ENCODE measurements at regions not wholly inside any gene's neighbourhood (a gene's known extent, or its start where the extent isn't known, plus 50 kb on each side); places are given as distances from the start of the nearest gene placed in this dataset.

DNA sequence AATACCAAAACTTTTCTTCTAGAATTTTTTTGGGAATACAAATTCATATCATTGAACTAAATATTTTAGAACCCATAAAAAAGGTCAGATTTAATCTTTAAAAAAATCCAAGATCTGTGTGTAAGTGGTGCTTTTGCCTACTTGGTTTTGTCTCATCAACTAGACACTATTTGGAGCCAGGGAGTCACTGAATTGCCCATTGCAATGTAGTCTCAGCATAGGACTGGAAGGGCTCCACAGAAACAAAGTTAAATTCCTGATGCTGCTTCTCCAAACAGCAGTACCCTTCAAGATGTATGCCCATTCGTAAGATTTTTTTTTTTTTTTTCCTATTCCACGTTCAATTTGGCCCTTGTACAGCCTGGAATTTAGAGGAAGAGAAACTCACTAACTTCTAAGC, 208.0 kb upstream of the MPDZ start:
- no peak for DNase-seq (ENCODE audit: low spot score)

GRCh38 chr9:13487071-13487470, 207.6 kb upstream of the MPDZ start:
- no peak for DNase-seq (ENCODE audit: low spot score)

GRCh38 chr9:13485068-13485596, 205.6 kb upstream of the MPDZ start:
- no peak for DNase-seq (ENCODE audit: low spot score)

GRCh38 chr9:13484186-13484585, 204.7 kb upstream of the MPDZ start:
- DNase-seq (ENCODE audit: low spot score), result no peak

- DNase-seq (ENCODE audit: low spot score), result no peak
Measured at GRCh38 chr9:13481274-13481673, 201.8 kb upstream of the MPDZ start.

DNA sequence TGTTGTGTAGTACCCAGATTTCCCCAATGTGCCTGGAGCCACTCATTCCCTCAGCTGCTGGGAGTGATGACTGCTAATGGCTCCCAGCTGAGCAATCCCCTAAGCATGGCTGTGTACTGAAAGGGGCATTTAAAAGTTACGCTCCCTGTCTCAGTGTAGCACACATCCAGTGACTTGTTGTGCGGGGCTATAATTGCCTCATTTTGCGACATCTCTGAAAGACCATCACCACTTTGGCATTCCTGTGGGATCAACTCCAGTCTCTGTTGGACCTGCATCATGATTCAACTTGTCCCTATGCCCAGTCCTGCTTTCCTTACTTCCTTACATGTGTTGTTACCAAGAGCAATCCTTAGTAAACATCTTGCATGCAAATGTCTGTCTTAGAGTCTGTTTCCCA, 201.2 kb upstream of the MPDZ start:
- no peak for DNase-seq (ENCODE audit: low spot score)

GRCh38 chr9:13479096-13479495, 199.6 kb upstream of the MPDZ start:
- DNase-seq (ENCODE audit: low spot score), result no peak

DNA sequence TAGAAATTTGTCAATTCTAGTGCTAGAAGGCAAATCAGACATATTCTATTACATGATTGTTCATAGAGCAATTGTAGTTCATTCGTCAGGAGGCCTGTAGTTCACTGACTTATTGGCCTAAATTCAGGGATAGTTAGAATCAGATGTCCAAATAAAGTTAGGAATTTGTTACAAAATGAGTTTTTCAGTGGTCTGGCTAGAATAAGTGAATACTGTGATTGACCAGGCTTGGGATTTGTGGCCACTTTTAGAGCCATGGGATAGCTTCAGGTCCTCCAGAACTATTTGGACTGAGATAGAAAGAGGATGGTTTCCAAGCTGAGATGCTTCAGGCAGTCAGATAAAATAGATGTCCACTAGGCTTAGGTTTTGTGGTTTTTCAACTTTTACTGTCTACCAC, 199.1 kb upstream of the MPDZ start:
- no peak for DNase-seq (ENCODE audit: low spot score)

DNA sequence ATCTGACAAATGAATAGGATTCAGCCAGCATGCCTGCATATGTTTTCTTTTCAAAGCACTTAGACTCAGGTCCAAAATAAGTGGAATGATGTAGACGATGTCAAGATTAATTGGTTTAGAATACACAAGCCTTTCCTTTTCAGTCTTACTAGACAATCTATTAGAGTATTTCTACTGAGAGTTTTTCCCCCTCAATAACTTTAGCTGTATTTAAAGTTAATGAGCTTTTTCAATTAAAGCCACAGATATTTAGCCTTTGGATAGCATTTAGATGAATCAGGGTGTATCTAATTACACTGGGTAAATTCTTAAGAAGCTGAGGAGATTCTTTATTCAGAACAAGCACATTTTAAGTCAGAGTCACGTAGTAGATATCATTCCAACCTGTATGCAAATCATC, 198.7 kb upstream of the MPDZ start:
- no peak for DNase-seq (ENCODE audit: low spot score)

DNA sequence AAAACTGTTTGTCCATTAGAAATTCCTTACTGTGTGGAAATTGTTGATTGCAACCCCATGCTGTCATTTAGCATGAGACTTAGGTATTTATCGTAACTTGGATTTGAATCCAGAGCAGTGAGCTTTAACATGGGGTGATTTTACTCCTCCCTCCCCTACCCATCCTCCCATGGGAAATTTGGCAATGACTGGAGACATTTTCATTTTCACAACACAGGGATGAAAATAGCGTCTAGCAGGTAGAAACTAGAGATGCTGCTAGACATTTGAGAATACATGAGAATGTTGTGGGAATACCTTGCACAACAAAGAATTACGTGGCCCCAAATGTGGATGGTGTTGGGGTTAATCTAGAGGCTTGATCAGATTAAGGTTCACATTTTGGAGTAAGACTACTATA, 191.3 kb upstream of the MPDZ start:
- no peak for DNase-seq (ENCODE audit: low spot score)

DNA sequence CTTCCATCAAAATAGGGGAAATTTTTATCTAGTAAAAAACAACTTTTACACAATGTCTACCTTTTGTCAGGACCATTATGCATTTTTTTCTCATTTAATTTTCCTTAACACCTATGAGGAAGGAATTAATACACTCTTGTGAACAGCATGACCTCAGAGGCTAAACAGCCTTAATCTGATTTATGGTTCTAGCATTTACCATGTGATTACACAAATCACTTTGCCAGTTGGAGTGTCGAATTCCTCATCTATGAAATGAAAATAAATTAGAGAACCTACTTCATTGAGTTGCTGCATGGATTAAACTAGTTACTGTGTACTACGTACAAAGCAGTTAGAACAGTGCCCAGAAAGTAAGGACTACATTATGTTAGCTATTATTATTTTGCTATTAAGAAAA, 187.7 kb upstream of the MPDZ start:
- no peak for DNase-seq (ENCODE audit: low spot score)

DNA sequence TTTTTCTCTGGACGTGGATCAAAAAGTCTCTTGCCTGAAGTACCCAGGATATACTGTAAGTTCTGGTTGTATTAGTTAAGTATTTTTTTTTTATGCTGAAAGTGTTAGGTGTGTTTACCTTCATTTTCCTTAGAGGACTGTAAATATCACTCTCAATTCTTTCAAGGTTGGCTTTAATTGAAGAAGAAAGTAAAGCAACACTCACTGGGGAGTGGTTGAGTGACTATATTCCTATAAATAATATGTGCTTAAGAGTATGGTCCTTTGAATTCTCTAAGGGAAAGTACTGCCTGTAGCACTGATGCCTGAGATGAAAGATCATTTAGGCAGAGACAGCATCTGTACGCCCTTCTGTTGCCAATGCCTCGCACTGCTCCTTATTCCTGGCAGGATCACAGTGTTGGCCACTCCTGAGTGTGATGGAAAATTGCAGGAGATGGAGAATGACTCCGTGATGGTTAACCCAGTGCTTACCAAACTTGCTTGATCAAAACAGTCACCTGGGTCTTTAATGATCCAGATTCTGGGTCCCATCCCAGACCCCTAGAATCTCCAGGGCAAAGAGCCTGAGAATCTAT, 182.0 kb upstream of the MPDZ start:
- no peak for DNase-seq (ENCODE audit: low spot score)

DNA sequence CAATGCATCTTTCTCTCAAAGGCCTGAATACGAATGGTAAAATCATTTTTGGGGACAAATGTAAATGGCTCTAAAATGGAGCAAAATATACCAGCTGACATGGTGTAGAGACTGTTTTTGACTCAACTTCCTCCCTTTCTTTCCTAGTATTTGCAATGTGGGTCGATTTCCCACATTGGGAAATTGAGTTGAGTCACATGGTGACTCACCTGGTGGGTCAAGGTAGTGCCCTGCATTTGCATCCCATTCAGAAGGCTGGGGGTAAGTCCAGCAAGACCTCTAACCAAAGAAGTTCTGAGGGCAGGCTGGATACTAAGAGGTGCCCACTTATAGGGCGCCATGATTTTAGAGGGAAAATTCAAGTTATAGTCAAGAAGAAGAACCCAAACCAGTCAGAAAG, 179.6 kb upstream of the MPDZ start:
- DNase-seq (ENCODE audit: low spot score), result no peak

DNA sequence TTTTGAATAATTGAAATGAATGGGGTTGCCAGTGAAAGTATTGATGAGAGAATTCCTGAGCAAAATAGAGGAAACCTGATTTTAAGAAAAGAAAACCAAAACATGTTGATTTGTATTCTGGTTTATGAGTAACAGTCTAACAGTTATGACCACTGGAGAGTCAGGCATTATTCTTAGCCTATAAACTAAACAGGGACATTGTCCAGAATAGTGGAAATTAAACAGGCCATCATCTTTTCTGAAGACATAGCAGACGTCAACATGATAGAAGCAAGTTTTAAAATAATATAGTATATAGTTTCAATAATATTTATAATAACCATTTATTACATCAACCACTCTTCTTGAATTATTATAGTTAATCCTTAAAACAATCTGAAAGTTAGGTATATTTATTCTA, 178.3 kb upstream of the MPDZ start:
- no peak for DNase-seq (ENCODE audit: low spot score)

- no peak for DNase-seq (ENCODE audit: low spot score)
Measured at GRCh38 chr9:13450723-13451122, 171.2 kb upstream of the MPDZ start.

- DNase-seq (ENCODE audit: low spot score), result no peak
Measured at GRCh38 chr9:13448482-13448881, 169.0 kb upstream of the MPDZ start.

GRCh38 chr9:13447843-13448422, 168.4 kb upstream of the MPDZ start:
- DNase-seq (ENCODE audit: low spot score), result no peak

GRCh38 chr9:13446938-13447842, 167.7 kb upstream of the MPDZ start:
- DNase-seq (ENCODE audit: low spot score), result no peak

DNA sequence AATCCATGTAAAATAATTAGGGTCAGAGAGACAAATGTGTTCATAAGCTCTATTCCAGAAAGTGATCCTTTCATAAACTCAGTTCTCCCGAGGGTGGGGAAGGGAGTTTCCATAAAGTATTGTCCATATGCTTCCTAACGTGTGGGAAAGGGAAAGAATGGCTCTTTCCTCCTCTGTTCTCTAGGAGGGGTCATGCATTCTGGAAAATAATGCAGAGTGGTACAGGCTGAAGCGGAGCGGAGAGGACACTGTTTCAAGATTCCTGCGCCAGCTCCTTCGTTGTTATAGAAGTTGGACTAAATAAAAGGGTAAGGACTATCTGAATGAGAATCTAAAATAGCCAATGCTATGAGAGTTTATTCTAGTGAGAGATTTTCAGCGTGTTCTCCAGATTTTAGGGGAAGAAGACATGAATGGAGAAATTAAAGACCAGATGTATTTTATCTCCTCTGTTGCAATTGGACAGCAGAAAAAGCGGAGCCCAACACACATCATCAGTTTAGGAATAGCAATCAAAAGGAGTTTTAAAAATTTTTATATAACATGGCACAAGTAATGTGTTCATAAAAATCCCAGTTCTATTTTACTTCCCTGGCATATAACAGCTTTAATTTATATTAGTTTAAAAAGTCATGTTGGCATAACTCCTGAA, 166.9 kb upstream of the MPDZ start:
- DNase-seq (ENCODE audit: low spot score), result no peak

- no peak for DNase-seq (ENCODE audit: low spot score)
Measured at GRCh38 chr9:13445103-13445500, 165.6 kb upstream of the MPDZ start.

DNA sequence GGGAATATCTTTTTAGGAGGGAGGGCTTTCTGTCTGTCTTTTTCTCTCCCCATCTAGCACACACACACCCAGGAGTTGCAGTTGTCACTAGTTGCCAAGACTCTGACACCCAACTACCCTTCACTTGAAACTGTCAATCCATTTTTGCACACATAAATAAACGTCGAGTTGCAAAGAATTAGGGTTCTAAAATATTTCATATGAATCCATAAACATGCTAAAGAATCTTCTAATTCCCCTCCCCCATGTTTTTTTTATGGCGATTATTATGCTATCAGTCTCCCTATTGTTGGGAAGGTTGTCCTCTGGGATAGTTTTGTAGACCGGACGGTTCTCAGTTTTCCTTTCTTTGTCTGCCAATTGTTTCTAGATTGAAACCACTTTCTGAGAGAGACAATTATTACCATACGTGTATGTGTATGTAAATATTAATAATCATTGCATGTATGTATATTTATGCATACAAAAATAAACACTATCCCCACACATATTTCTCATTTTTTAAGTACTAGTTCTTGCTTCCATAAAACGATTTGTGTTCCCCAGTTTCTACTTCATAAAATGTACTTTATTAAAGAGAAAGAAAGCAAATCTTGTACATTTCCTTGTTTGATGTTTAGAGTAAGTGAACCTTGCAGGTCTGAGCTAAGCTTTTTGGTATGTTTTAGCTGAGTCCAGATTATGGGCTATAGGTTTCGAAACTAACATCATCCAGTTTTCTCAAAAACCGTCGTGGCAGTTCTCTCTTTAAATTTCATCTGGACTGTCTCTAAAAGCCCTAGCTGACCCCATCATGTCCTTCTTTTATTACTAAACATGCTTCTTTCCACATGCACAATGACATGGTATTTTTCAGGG, 165.0 kb upstream of the MPDZ start:
- DNase-seq (ENCODE audit: low spot score), result no peak

Data from HuH-7.5 (cell line).